ENCODE measurements at regions not wholly inside any gene's neighbourhood (a gene's known extent, or its start where the extent isn't known, plus 50 kb on each side); places are given as distances from the start of the nearest gene placed in this dataset.

DNA sequence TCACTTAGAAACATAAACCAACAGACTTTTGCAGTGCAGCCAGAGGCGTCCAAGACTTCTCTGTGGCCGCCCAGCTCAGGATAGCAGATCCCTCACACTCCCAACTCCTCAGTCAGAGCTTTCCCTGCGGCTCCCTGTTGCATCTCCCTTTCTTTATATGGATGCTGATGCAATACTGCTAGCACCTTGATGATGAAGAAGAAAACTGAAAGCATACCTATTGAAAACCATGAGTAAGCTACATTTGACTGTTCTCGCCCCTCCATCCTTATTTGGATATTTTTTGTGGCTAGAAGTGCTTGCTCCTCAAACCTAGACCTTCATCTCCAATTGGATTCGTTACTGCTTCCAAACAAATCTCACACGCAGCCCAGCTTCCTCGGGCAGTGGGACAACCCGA, 57.3 kb upstream of the UBL3 start:
- no peaks in the 10 kb centered on the region for H3K9me3 Mint-ChIP-seq (ENCODE audit: low read depth)
- no peaks in the 10 kb centered on the region for H3K27me3 Mint-ChIP-seq
- H3K36me3 Mint-ChIP-seq (ENCODE audit: insufficient read depth) = no peaks in the 10 kb centered on the region
- DNase-seq (ENCODE audit: low spot score, unreplicated experiment) = no peak
- no peak overlapping the region for H3K4me3 Mint-ChIP-seq (ENCODE audit: low read depth)
- TF ChIP-seq, protein P1, sequence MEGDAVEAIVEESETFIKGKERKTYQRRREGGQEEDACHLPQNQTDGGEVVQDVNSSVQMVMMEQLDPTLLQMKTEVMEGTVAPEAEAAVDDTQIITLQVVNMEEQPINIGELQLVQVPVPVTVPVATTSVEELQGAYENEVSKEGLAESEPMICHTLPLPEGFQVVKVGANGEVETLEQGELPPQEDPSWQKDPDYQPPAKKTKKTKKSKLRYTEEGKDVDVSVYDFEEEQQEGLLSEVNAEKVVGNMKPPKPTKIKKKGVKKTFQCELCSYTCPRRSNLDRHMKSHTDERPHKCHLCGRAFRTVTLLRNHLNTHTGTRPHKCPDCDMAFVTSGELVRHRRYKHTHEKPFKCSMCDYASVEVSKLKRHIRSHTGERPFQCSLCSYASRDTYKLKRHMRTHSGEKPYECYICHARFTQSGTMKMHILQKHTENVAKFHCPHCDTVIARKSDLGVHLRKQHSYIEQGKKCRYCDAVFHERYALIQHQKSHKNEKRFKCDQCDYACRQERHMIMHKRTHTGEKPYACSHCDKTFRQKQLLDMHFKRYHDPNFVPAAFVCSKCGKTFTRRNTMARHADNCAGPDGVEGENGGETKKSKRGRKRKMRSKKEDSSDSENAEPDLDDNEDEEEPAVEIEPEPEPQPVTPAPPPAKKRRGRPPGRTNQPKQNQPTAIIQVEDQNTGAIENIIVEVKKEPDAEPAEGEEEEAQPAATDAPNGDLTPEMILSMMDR (IDR thresholded peaks at IDR 0.05; ENCODE audit: unreplicated experiment) = no peak
- H3K4me1 Mint-ChIP-seq (ENCODE audit: low read depth) = peaks cover 2% of the 10 kb centered on the region
- no peak overlapping the region for H3K27ac Mint-ChIP-seq

DNA sequence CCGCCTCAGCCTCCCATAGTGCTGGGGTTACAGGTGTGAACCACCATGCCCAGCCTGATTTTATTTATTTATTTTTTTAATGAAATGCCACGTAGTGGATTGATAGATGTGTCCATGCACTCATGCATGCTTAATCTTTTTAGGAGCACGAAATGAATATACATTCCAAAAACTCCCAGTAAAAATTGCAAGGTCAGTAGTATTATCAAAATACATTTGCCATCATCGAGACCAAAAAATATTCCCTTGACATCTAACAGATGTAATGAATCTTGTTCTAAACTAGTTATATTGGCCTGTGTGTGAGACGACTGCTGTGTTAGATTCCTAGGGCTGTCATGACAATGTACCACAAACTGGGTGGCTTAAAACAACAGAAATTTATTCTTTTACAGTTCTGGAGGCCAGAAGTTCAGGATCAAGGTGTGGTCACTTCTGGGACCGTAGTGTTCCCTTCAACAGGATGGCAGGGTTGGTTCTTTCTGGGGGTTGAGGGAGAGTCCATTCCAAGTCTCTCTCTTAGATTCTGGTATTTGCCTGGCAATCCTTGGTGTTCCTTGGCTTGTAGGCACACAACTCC, 56.1 kb upstream of the UBL3 start:
- H3K4me1 Mint-ChIP-seq (ENCODE audit: low read depth) = peaks cover 7% of the 10 kb centered on the region
- H3K9me3 Mint-ChIP-seq (ENCODE audit: low read depth) = no peaks in the 10 kb centered on the region
- no peaks in the 10 kb centered on the region for H3K27me3 Mint-ChIP-seq
- no peak overlapping the region for H3K27ac Mint-ChIP-seq
- DNase-seq (ENCODE audit: low spot score, unreplicated experiment) = no peak
- no peak overlapping the region for H3K4me3 Mint-ChIP-seq (ENCODE audit: low read depth)
- no peaks in the 10 kb centered on the region for H3K36me3 Mint-ChIP-seq (ENCODE audit: insufficient read depth)
- TF ChIP-seq, protein P1 (IDR thresholded peaks at IDR 0.05; ENCODE audit: unreplicated experiment) = no peak

DNA sequence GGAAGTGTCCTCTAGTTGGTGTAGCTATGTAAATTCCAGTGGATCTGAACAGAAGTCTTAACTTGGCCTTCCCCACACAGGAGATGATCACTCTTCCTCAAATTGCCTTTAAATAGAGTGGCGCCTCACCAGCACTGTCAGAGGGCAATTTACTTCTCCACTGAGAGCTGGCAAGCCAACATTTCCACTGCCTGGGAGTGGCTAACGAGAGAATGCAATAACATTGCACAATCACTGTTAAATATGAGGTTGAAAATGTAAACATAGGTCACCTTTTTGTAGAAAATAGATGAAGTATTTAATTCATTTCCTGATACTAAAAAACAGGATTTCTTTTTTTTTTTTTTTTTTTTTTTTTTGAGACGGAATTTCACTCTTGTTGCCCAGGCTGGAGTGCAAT, 55.4 kb upstream of the UBL3 start:
- no peaks in the 10 kb centered on the region for H3K36me3 Mint-ChIP-seq (ENCODE audit: insufficient read depth)
- TF ChIP-seq, protein P1 (IDR thresholded peaks at IDR 0.05; ENCODE audit: unreplicated experiment) = no peak
- no peak overlapping the region for H3K4me3 Mint-ChIP-seq (ENCODE audit: low read depth)
- no peak for DNase-seq (ENCODE audit: low spot score, unreplicated experiment)
- no peak overlapping the region for H3K27ac Mint-ChIP-seq
- no peaks in the 10 kb centered on the region for H3K27me3 Mint-ChIP-seq
- peaks cover 4% of the 10 kb centered on the region for H3K9me3 Mint-ChIP-seq (ENCODE audit: low read depth)
- peaks cover 8% of the 10 kb centered on the region for H3K4me1 Mint-ChIP-seq (ENCODE audit: low read depth)

DNA sequence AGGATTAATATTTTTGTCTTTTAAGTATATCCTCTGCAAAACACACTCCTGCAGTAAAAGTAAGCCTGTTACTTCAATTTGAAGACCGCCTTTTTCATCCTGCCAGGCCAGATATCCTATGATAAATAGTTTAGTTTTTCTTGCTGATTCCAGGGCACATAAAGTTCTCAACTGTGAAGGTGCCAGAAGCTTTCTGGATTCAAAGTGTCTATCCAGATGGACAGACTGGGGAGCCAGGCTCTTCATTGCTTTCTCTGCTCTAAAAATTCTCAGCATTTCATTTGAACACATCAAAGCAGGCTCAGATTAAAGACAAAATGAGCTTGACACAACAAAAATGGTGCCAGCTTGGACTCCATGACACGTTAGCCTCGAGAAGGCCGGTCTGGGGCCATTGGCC, 53.6 kb upstream of the UBL3 start:
- Mint-ChIP-seq H3K36me3 (ENCODE audit: insufficient read depth) (no peaks in the 10 kb centered on the region), H3K4me1 (ENCODE audit: low read depth) (peaks cover 6% of the 10 kb centered on the region), H3K27me3 (no peaks in the 10 kb centered on the region), H3K4me3 (ENCODE audit: low read depth) (no peak overlapping the region), H3K9me3 (ENCODE audit: low read depth) (peaks cover 17% of the 10 kb centered on the region), H3K27ac (no peak overlapping the region)
- TF ChIP-seq, protein P1 (IDR thresholded peaks at IDR 0.05; ENCODE audit: unreplicated experiment) = no peak
- DNase-seq (ENCODE audit: low spot score, unreplicated experiment) = no peak

DNA sequence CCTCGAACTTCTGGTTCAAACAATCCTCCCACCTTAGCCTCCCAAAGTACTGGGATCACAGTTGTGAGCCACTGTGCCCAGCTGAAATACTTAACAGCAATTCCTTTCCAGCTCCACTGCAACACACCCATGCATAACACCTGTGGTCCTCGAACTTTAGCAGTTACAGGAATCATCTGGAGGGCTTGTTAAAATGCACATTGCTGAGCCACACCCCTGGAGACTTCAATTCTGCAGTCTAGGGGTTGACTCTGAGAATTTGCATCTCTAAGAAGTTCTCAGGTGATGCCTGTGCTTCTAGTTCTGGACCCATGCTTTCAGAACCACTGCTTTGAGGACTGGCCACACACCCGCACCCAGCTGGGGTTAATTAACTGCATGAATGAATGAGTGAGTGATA, 53.1 kb upstream of the UBL3 start:
- Mint-ChIP-seq H3K27me3 (no peaks in the 10 kb centered on the region), H3K36me3 (ENCODE audit: insufficient read depth) (no peaks in the 10 kb centered on the region), H3K27ac (no peak overlapping the region), H3K4me1 (ENCODE audit: low read depth) (peaks cover 6% of the 10 kb centered on the region), H3K9me3 (ENCODE audit: low read depth) (peaks cover 17% of the 10 kb centered on the region), H3K4me3 (ENCODE audit: low read depth) (no peak overlapping the region)
- TF ChIP-seq, protein P1 (IDR thresholded peaks at IDR 0.05; ENCODE audit: unreplicated experiment) = no peak
- DNase-seq (ENCODE audit: low spot score, unreplicated experiment) = no peak
